Activated CD4-positive, alpha-beta T cell treated with anti-CD3 and anti-CD28 coated beads for 36 hours (primary cell): ENCODE measurements at regions not wholly inside any gene's neighbourhood (a gene's known extent, or its start where the extent isn't known, plus 50 kb on each side); places are given as distances from the start of the nearest gene placed in this dataset.

ENCODE experiments used
- ATAC-seq: fragments of 200-7000 bp; cut with Tn5 transposase; one replicate; pipeline ENCODE4 v1.10.0; 2021; ENCODE audit warnings: mild to moderate bottlenecking, moderate library complexity
- CTCF ChIA-PET: fragments of 350-600 bp; sonication (Branson Sonifier 250); formaldehyde crosslinking; loops from one replicate; lab custom pipeline; 2021; ENCODE audit warnings: antibody characterized with exemption; lab: Charles Lee
- POLR2A ChIA-PET: fragments of 350-600 bp; sonication (Branson Sonifier 250); formaldehyde crosslinking; loops from one replicate; lab custom pipeline; 2021; ENCODE audit warnings: antibody characterized with exemption, inconsistent platforms; lab: Charles Lee
- DNase-seq: peaks from one replicate; pipeline ENCODE4 v3.0.0-alpha.2; 2020
- H3K27ac Mint-ChIP-seq: one replicate; pipeline ENCODE4 v1.8.0; 2021; ENCODE audit warnings: mixed read lengths
- H3K27me3 Mint-ChIP-seq: one replicate; pipeline ENCODE4 v1.8.0; 2021; ENCODE audit warnings: mixed read lengths
- H3K36me3 Mint-ChIP-seq: one replicate; pipeline ENCODE4 v1.8.0; 2021; ENCODE audit warnings: low read depth, mixed read lengths
- H3K4me1 Mint-ChIP-seq: one replicate; pipeline ENCODE4 v1.8.0; 2021; ENCODE audit warnings: mixed read lengths
- H3K4me3 Mint-ChIP-seq: one replicate; pipeline ENCODE4 v1.8.0; 2021; ENCODE audit warnings: mild to moderate bottlenecking, moderate library complexity, mixed read lengths
- H3K9me3 Mint-ChIP-seq: one replicate; pipeline ENCODE4 v1.8.0; 2021; ENCODE audit warnings: low read depth, mixed read lengths
- intact Hi-C, 2 experiments: fragments of 100-400 bp; cut with DNase I in 1 of 2; cut with micrococcal nuclease in 1 of 2; formaldehyde crosslinking; loops; one replicate each; pipeline versions ENCODE4 v1.14.2 to v1.15.1; 2022 to 2024; cut with DNase I, micrococcal nuclease

DNA sequence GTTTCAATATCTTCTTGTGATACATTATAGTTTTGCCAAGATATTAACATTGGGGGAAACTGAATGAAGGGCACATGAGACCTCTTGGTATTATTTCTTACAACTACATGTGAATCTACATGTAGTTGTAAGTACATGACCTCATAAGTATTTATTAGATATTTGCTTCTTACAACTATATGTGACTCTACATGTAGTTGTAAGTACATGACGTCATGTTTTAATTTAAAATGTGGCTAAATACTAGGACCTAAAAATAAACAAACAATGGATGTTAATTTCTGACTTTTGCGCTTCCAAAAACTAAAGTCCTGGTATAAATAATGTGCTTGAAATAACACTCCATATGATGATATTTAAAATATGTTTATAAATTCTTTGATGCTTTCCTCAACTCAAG lies 190.2 kb downstream of the CBLL2 start:
- intact Hi-C loops = no loop called here
- CTCF ChIA-PET = no interaction called here
- POLR2A ChIA-PET = no interaction called here

GRCh38 chrX:22467571-22467970 lies 194.9 kb downstream of the CBLL2 start:
- Mint-ChIP-seq H3K27ac (no peak overlapping the region), H3K4me3 (no peak overlapping the region), H3K9me3 (no peaks in the 10 kb centered on the region), H3K4me1 (no peaks in the 10 kb centered on the region), H3K36me3 (no peaks in the 10 kb centered on the region), H3K27me3 (no peaks in the 10 kb centered on the region)
- no peak for DNase-seq
- ATAC-seq = no peak
- intact Hi-C loops = no loop called here
- POLR2A ChIA-PET = no interaction called here
- CTCF ChIA-PET = no interaction called here

More for the DNA sequence above, 190.2 kb downstream of the CBLL2 start:
- ATAC-seq = no peak
- Mint-ChIP-seq H3K27me3 (no peaks in the 10 kb centered on the region), H3K4me1 (no peaks in the 10 kb centered on the region), H3K27ac (no peak overlapping the region), H3K36me3 (no peaks in the 10 kb centered on the region), H3K4me3 (no peak overlapping the region), H3K9me3 (no peaks in the 10 kb centered on the region)
- no peak for DNase-seq

- ChIA-PET POLR2A (no interaction called here), CTCF (no interaction called here)
- no peaks in the 10 kb centered on the region for H3K4me1 Mint-ChIP-seq
- H3K9me3 Mint-ChIP-seq = peaks cover 1% of the 10 kb centered on the region
- DNase-seq = no peak
- no peaks in the 10 kb centered on the region for H3K36me3 Mint-ChIP-seq
- H3K27me3 Mint-ChIP-seq = no peaks in the 10 kb centered on the region
- no peak overlapping the region for H3K27ac Mint-ChIP-seq
- no peak for ATAC-seq
- intact Hi-C loops = no loop called here
- H3K4me3 Mint-ChIP-seq = no peak overlapping the region
These were observed 208.7 kb downstream of the CBLL2 start for GRCh38 chrX:22481436-22481835.

DNA sequence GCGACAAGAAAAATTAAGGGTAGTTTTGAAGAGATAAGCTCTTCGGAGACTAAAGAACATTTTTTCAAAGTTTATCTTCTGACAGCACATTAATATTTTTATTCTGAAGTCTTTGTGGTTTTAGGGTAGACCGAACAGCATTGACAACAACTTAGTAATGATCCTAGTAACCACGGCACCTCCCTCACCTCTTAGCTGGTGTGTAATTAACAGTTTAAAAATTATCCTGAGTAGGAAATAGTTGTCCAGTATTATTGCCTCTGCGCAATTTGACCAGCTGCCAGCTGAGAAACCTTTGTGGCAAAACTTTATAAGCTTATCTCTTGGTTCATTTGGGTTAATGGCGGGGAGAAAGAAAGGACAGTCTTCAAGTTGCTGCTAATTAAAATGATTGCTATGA lies 213.6 kb downstream of the CBLL2 start:
- H3K4me3 Mint-ChIP-seq = no peak overlapping the region
- H3K36me3 Mint-ChIP-seq = no peaks in the 10 kb centered on the region
- no peaks in the 10 kb centered on the region for H3K4me1 Mint-ChIP-seq
- no peak for ATAC-seq
- H3K27ac Mint-ChIP-seq = no peak overlapping the region
- DNase-seq = no peak
- CTCF ChIA-PET = no interaction called here
- POLR2A ChIA-PET = no interaction called here
- H3K27me3 Mint-ChIP-seq = no peaks in the 10 kb centered on the region
- peaks cover 1% of the 10 kb centered on the region for H3K9me3 Mint-ChIP-seq
- intact Hi-C loops = no loop called here

DNA sequence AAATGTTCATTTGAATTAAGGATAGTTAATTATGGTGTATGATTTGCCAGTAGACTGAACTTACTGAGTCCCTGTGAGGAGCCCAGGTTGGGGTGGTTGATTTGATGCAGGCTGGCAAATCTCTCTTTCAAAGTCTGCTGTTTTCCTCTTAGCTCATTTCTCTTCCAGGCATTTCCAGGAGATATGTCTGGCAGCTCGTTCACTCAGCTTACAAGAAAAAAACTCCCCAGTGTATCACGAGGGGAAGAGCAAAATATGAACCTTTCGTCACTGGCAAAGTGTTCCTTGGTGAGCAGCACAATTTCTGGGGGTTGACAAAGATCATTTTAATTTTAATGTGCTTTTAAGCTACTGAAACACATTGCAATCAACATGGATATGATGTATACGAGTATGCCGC lies 244.2 kb downstream of the CBLL2 start:
- no peak overlapping the region for H3K27ac Mint-ChIP-seq
- ATAC-seq = no peak
- POLR2A ChIA-PET = no interaction called here
- H3K27me3 Mint-ChIP-seq = no peaks in the 10 kb centered on the region
- no peak overlapping the region for H3K4me3 Mint-ChIP-seq
- H3K4me1 Mint-ChIP-seq = no peaks in the 10 kb centered on the region
- no peaks in the 10 kb centered on the region for H3K36me3 Mint-ChIP-seq
- DNase-seq = no peak
- intact Hi-C loops = no loop called here
- no peaks in the 10 kb centered on the region for H3K9me3 Mint-ChIP-seq
- CTCF ChIA-PET = interaction anchor here (0.5 kb wide), 1 partner anchor 259 kb away, joined by 3 read pairs; no protein-coding TSS in a partner anchor

GRCh38 chrX:22520128-22520828 lies 247.6 kb downstream of the CBLL2 start:
- Mint-ChIP-seq H3K4me1 (no peaks in the 10 kb centered on the region), H3K4me3 (no peak overlapping the region), H3K27me3 (no peaks in the 10 kb centered on the region), H3K36me3 (no peaks in the 10 kb centered on the region), H3K27ac (no peak overlapping the region), H3K9me3 (no peaks in the 10 kb centered on the region)
- ChIA-PET POLR2A (no interaction called here), CTCF (no interaction called here)
- DNase-seq (no peak), ATAC-seq (no peak)
- intact Hi-C loops = no loop called here

- ATAC-seq (peak; percentile 33), DNase-seq (no peak)
- ChIA-PET POLR2A (no interaction called here), CTCF (no interaction called here)
- H3K4me3 Mint-ChIP-seq = no peak overlapping the region
- intact Hi-C loops = no loop called here
- no peaks in the 10 kb centered on the region for H3K9me3 Mint-ChIP-seq
- H3K27ac Mint-ChIP-seq = no peak overlapping the region
- H3K27me3 Mint-ChIP-seq = no peaks in the 10 kb centered on the region
- H3K4me1 Mint-ChIP-seq = no peaks in the 10 kb centered on the region
- H3K36me3 Mint-ChIP-seq = no peaks in the 10 kb centered on the region
These were observed 253.6 kb downstream of the CBLL2 start for GRCh38 chrX:22526339-22526738.

GRCh38 chrX:22527302-22527701 lies 254.6 kb downstream of the CBLL2 start:
- H3K36me3 Mint-ChIP-seq = no peaks in the 10 kb centered on the region
- no peaks in the 10 kb centered on the region for H3K9me3 Mint-ChIP-seq
- CTCF ChIA-PET = no interaction called here
- no peak overlapping the region for H3K27ac Mint-ChIP-seq
- intact Hi-C loops = no loop called here
- no peaks in the 10 kb centered on the region for H3K4me1 Mint-ChIP-seq
- POLR2A ChIA-PET = no interaction called here
- no peak overlapping the region for H3K4me3 Mint-ChIP-seq
- H3K27me3 Mint-ChIP-seq = no peaks in the 10 kb centered on the region
- no peak for DNase-seq
- ATAC-seq = no peak

DNA sequence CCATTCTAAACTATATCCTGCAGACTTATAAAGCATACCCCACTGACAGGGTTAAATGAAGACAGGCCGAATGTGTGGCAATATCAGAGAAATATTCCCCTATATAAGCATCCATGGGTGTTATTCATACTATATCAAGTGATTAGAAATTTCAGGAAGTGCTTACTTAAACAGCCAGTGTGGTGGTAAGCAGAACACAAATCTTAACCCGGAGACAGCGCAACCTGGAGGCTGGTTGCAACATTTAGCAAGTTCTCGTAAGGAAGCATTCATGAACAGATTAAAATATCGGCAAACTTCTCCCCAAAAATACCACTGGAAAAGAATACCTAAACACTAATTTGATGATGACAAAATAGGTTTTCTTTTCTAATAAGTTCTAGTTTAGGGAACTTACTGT lies 261.2 kb downstream of the CBLL2 start:
- ChIA-PET POLR2A (no interaction called here), CTCF (no interaction called here)
- Mint-ChIP-seq H3K27ac (no peak overlapping the region), H3K27me3 (peaks cover 2% of the 10 kb centered on the region), H3K36me3 (no peaks in the 10 kb centered on the region), H3K4me1 (no peaks in the 10 kb centered on the region), H3K4me3 (no peak overlapping the region), H3K9me3 (no peaks in the 10 kb centered on the region)
- intact Hi-C loops = no loop called here
- DNase-seq = no peak
- no peak for ATAC-seq

GRCh38 chrX:22534643-22535042 lies 261.9 kb downstream of the CBLL2 start:
- Mint-ChIP-seq H3K27ac (no peak overlapping the region), H3K9me3 (no peaks in the 10 kb centered on the region), H3K36me3 (no peaks in the 10 kb centered on the region), H3K27me3 (peaks cover 2% of the 10 kb centered on the region), H3K4me3 (no peak overlapping the region), H3K4me1 (no peaks in the 10 kb centered on the region)
- intact Hi-C loops = no loop called here
- POLR2A ChIA-PET = no interaction called here
- no peak for ATAC-seq
- DNase-seq = no peak
- CTCF ChIA-PET = interaction anchor here (1.0 kb wide), 1 partner anchor 399 kb away, joined by 3 read pairs; no protein-coding TSS in a partner anchor

DNA sequence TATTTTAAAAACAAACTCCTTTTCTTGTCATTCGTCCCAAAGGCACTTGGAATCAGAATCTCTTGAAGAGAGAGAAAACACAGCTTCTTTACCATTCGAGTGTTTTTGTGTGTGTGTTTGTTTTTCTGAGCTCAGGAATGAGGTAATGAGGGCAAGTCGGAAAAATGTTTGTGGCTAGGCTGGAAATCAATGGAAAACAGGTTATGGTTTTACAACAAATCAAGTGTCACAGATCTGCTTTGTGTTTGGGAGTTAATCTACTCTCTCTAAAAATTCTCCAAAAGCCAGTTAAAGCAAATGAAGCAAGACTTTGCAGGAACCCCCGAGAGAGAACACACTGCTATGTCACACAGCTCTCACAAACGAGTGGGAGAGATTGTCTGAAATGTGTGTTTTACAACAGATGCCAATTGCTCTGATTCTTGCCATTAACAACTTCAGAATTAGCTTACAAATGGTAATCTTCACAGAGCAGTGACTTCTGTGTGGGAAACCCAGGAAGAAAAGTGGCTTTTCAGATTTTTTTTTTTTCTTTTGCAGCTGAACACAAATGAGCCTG lies 264.1 kb downstream of the CBLL2 start:
- no peak for ATAC-seq

GRCh38 chrX:22538580-22538979 lies 265.9 kb downstream of the CBLL2 start:
- no peak for DNase-seq
- no peak for ATAC-seq
- POLR2A ChIA-PET = no interaction called here
- H3K4me3 Mint-ChIP-seq = no peak overlapping the region
- H3K9me3 Mint-ChIP-seq = no peaks in the 10 kb centered on the region
- H3K36me3 Mint-ChIP-seq = no peaks in the 10 kb centered on the region
- H3K27me3 Mint-ChIP-seq = peaks cover 2% of the 10 kb centered on the region
- H3K27ac Mint-ChIP-seq = no peak overlapping the region
- H3K4me1 Mint-ChIP-seq = no peaks in the 10 kb centered on the region
- CTCF ChIA-PET = no interaction called here
- intact Hi-C loops = no loop called here

More for the DNA sequence above, 264.1 kb downstream of the CBLL2 start:
- CTCF ChIA-PET = no interaction called here
- Mint-ChIP-seq H3K4me3 (no peak overlapping the region), H3K4me1 (no peaks in the 10 kb centered on the region), H3K36me3 (no peaks in the 10 kb centered on the region), H3K9me3 (no peaks in the 10 kb centered on the region), H3K27me3 (peaks cover 2% of the 10 kb centered on the region), H3K27ac (no peak overlapping the region)
- intact Hi-C loops = no loop called here
- no peak for DNase-seq
- POLR2A ChIA-PET = interaction anchor here (0.7 kb wide), 1 partner anchor 148 kb away, joined by 3 read pairs; no protein-coding TSS in a partner anchor
